ENCODE measurements at regions not wholly inside any gene's neighbourhood (a gene's known extent, or its start where the extent isn't known, plus 50 kb on each side); places are given as distances from the start of the nearest gene placed in this dataset.

- DNase-seq (ENCODE audit: low read depth, low spot score): no peak
- no peak for TF ChIP-seq CTCF (IDR thresholded peaks at IDR 0.05; ENCODE audit: insufficient read depth, low read length, missing control alignments)
- H3K4me3 ChIP-seq (ENCODE audit: low read depth, low read length): no peak overlapping the region
- POLR2A ChIA-PET: no interaction called here
- CTCF ChIA-PET: interaction anchor here (0.9 to 1.0 kb wide), 2 partner anchors 8 to 299 kb away, joined by 3 read pairs; no protein-coding TSS in a partner anchor
These were observed 101.1 kb downstream of the B3GNT2 start for GRCh38 chr2:62296832-62297623.

- TF ChIP-seq CTCF (IDR thresholded peaks at IDR 0.05; ENCODE audit: insufficient read depth, low read length, missing control alignments): no peak
- H3K4me3 ChIP-seq (ENCODE audit: low read depth, low read length): no peak overlapping the region
- POLR2A ChIA-PET: no interaction called here
- CTCF ChIA-PET: no interaction called here
- no peak for DNase-seq (ENCODE audit: low read depth, low spot score)
These were observed 100.3 kb downstream of the B3GNT2 start for GRCh38 chr2:62296034-62296831.

- H3K4me3 ChIP-seq (ENCODE audit: low read depth, low read length): no peak overlapping the region
- ChIA-PET CTCF (no interaction called here), POLR2A (no interaction called here)
- no peak for TF ChIP-seq CTCF (IDR thresholded peaks at IDR 0.05; ENCODE audit: insufficient read depth, low read length, missing control alignments)
- no peak for DNase-seq (ENCODE audit: low read depth, low spot score)
These were observed 97.8 kb downstream of the B3GNT2 start for GRCh38 chr2:62293490-62294271.

GRCh38 chr2:62293151-62293489 lies 97.2 kb downstream of the B3GNT2 start:
- POLR2A ChIA-PET: interaction anchor here (0.6 kb wide), 1 partner anchor 22 kb away, joined by 4 read pairs; no protein-coding TSS in a partner anchor
- no peak for TF ChIP-seq CTCF (IDR thresholded peaks at IDR 0.05; ENCODE audit: insufficient read depth, low read length, missing control alignments)
- H3K4me3 ChIP-seq (ENCODE audit: low read depth, low read length): no peak overlapping the region
- DNase-seq (ENCODE audit: low read depth, low spot score): no peak
- CTCF ChIA-PET: no interaction called here

- no peak overlapping the region for H3K4me3 ChIP-seq (ENCODE audit: low read depth, low read length)
- POLR2A ChIA-PET: interaction anchor here (0.6 kb wide), 1 partner anchor 23 kb away, joined by 4 read pairs; no protein-coding TSS in a partner anchor
- CTCF ChIA-PET: interaction anchor here (1.8 kb wide), 1 partner anchor 11 kb away, joined by 4 read pairs; no protein-coding TSS in a partner anchor
- no peak for DNase-seq (ENCODE audit: low read depth, low spot score)
- no peak for TF ChIP-seq CTCF (IDR thresholded peaks at IDR 0.05; ENCODE audit: insufficient read depth, low read length, missing control alignments)
These were observed 96.3 kb downstream of the B3GNT2 start for GRCh38 chr2:62292190-62292589.

All from AG04449 (cell line).